OCI-M1 (cell line): ENCODE measurements at regions not wholly inside any gene's neighbourhood (a gene's known extent, or its start where the extent isn't known, plus 50 kb on each side); places are given as distances from the start of the nearest gene placed in this dataset.

Source experiments
- DNase-seq: peaks from one replicate; lab custom pipeline; 2025; lab: John Stamatoyannopoulos, UW

- DNase-seq: no peak
Measured at GRCh38 chr5:93320920-93321445, 260.0 kb downstream of the NR2F1-AS1 start.

- no peak for DNase-seq
Measured at GRCh38 chr5:93313672-93314071, 267.3 kb downstream of the NR2F1-AS1 start.

- peak; percentile 70 for DNase-seq
Measured at GRCh38 chr5:93311881-93312280, 269.1 kb downstream of the NR2F1-AS1 start.

GRCh38 chr5:93307557-93307956 lies 273.5 kb downstream of the NR2F1-AS1 start:
- no peak for DNase-seq

- DNase-seq: peak; percentile 36
Measured at GRCh38 chr5:93305984-93306383, 275.0 kb downstream of the NR2F1-AS1 start.

GRCh38 chr5:93304456-93305250 lies 276.4 kb downstream of the NR2F1-AS1 start:
- peak; percentile 24 for DNase-seq

- peak; percentile 20 for DNase-seq
Measured at GRCh38 chr5:93303291-93303691, 277.7 kb downstream of the NR2F1-AS1 start.

GRCh38 chr5:93302711-93303110 lies 278.3 kb downstream of the NR2F1-AS1 start:
- DNase-seq: no peak

- DNase-seq: no peak
Measured at GRCh38 chr5:93300945-93301344, 280.1 kb downstream of the NR2F1-AS1 start.

GRCh38 chr5:93300309-93300923 lies 280.6 kb downstream of the NR2F1-AS1 start:
- DNase-seq: no peak

GRCh38 chr5:93299681-93300308 lies 281.2 kb downstream of the NR2F1-AS1 start:
- DNase-seq: no peak

- no peak for DNase-seq
Measured at GRCh38 chr5:93297116-93297515, 283.9 kb downstream of the NR2F1-AS1 start.

- no peak for DNase-seq
Measured at GRCh38 chr5:93296338-93296737, 284.7 kb downstream of the NR2F1-AS1 start.

GRCh38 chr5:93294996-93295395 lies 286.0 kb downstream of the NR2F1-AS1 start:
- no peak for DNase-seq

GRCh38 chr5:93294199-93294598 lies 286.8 kb downstream of the NR2F1-AS1 start:
- DNase-seq: no peak

- no peak for DNase-seq
Measured at GRCh38 chr5:93289942-93290341, 291.1 kb downstream of the NR2F1-AS1 start.

GRCh38 chr5:93285461-93285860 lies 295.6 kb downstream of the NR2F1-AS1 start:
- DNase-seq: no peak

GRCh38 chr5:93281980-93282772 lies 298.8 kb downstream of the NR2F1-AS1 start:
- no peak for DNase-seq

- no peak for DNase-seq
Measured at GRCh38 chr5:93280518-93280917, 300.5 kb downstream of the NR2F1-AS1 start.

GRCh38 chr5:93279296-93279963 lies 301.6 kb downstream of the NR2F1-AS1 start:
- DNase-seq: no peak

- DNase-seq: no peak
Measured at GRCh38 chr5:93278896-93279295, 302.1 kb downstream of the NR2F1-AS1 start.
